ENCODE measurements at regions not wholly inside any gene's neighbourhood (a gene's known extent, or its start where the extent isn't known, plus 50 kb on each side); places are given as distances from the start of the nearest gene placed in this dataset.

- Histone ChIP-seq H3K4me1 (no peaks in the 10 kb centered on the region), H3K4me3 (no peak overlapping the region), H3K27ac (no peak overlapping the region), H3K9me3 (no peaks in the 10 kb centered on the region), H3K27me3 (no peaks in the 10 kb centered on the region), H3K36me3 (no peaks in the 10 kb centered on the region)
- no peak for FAIRE-seq
- WGBS, 2 donors, result 82 to 87% methylated on average over 2 of the region's 2 CpGs
- ATAC-seq, result no peak
- no peak for DNase-seq
- intact Hi-C loops (cut with DNase I), result no loop called here
- no peak for TF ChIP-seq CTCF (IDR thresholded peaks at IDR 0.05)
Measured at GRCh38 chr13:80972857-80973478, 632.0 kb upstream of the SPRY2 start.

- FAIRE-seq (no peak), DNase-seq (no peak)
- intact Hi-C loops (cut with DNase I), result no loop called here
Measured at GRCh38 chr13:80965097-80965496, 624.2 kb upstream of the SPRY2 start.

GRCh38 chr13:80962855-80963254 lies 621.9 kb upstream of the SPRY2 start:
- no peaks in the 10 kb centered on the region for H3K27me3 ChIP-seq
- no peaks in the 10 kb centered on the region for H3K4me1 ChIP-seq
- DNase-seq (no peak), ATAC-seq (no peak), FAIRE-seq (no peak)
- H3K36me3 ChIP-seq, result no peaks in the 10 kb centered on the region
- H3K4me3 ChIP-seq, result no peak overlapping the region
- no peaks in the 10 kb centered on the region for H3K9me3 ChIP-seq
- intact Hi-C loops (cut with DNase I), result no loop called here
- no peak for TF ChIP-seq CTCF (IDR thresholded peaks at IDR 0.05)
- H3K27ac ChIP-seq, result no peak overlapping the region
- 63 to 73% methylated on average over 1 of the region's 1 CpG for WGBS, 2 donors

More at GRCh38 chr13:80965097-80965496, 624.2 kb upstream of the SPRY2 start:
- ATAC-seq, result no peak
- H3K27ac ChIP-seq, result no peak overlapping the region
- no peaks in the 10 kb centered on the region for H3K4me1 ChIP-seq
- no peak for TF ChIP-seq CTCF (IDR thresholded peaks at IDR 0.05)
- no peaks in the 10 kb centered on the region for H3K27me3 ChIP-seq
- no peaks in the 10 kb centered on the region for H3K36me3 ChIP-seq
- H3K9me3 ChIP-seq, result no peaks in the 10 kb centered on the region
- no peak overlapping the region for H3K4me3 ChIP-seq

GRCh38 chr13:80962173-80962572 lies 621.2 kb upstream of the SPRY2 start:
- H3K4me3 ChIP-seq, result no peak overlapping the region
- no peak for ATAC-seq
- H3K36me3 ChIP-seq, result no peaks in the 10 kb centered on the region
- no peak for TF ChIP-seq CTCF (IDR thresholded peaks at IDR 0.05)
- intact Hi-C loops (cut with DNase I), result no loop called here
- no peak overlapping the region for H3K27ac ChIP-seq
- no peak for DNase-seq
- no peaks in the 10 kb centered on the region for H3K27me3 ChIP-seq
- FAIRE-seq, result no peak
- 80 to 85% methylated on average over 7 of the region's 7 CpGs for whole genome bisulfite sequencing, 2 donors
- no peaks in the 10 kb centered on the region for H3K9me3 ChIP-seq
- no peaks in the 10 kb centered on the region for H3K4me1 ChIP-seq

GRCh38 chr13:80957019-80957655 lies 616.2 kb upstream of the SPRY2 start:
- H3K4me1 ChIP-seq, result no peaks in the 10 kb centered on the region
- no peak overlapping the region for H3K27ac ChIP-seq
- intact Hi-C loops (cut with DNase I), result no loop called here
- H3K36me3 ChIP-seq, result no peaks in the 10 kb centered on the region
- no peaks in the 10 kb centered on the region for H3K27me3 ChIP-seq
- H3K4me3 ChIP-seq, result no peak overlapping the region
- H3K9me3 ChIP-seq, result no peaks in the 10 kb centered on the region
- WGBS, 2 donors, result 24 to 28% methylated on average over 3 of the region's 3 CpGs
- ATAC-seq, result no peak
- DNase-seq, result no peak
- no peak for FAIRE-seq
- no peak for TF ChIP-seq CTCF (IDR thresholded peaks at IDR 0.05)

Data from pancreas (tissue), 10 donors.